Transverse colon (tissue), 4 donors: ENCODE measurements at regions not wholly inside any gene's neighbourhood (a gene's known extent, or its start where the extent isn't known, plus 50 kb on each side); places are given as distances from the start of the nearest gene placed in this dataset.
"Not testable (repeated sequence)": the region's sequence is repeated elsewhere in the genome, so short reads cannot be mapped to it uniquely, and the experiment has no call there.

Source experiments
- DNase-seq: peaks from one replicate; pipeline ENCODE4 v3.0.0-alpha.2; 2019
- H3K27ac ChIP-seq, 4 donors: fragments of 200-600 bp; sonication (generic); 2 replicates each; pipeline ENCODE4 v1.5.1; 2016 to 2018; ENCODE audit warnings: inconsistent platforms in 4 of 4
- H3K27me3 ChIP-seq: fragments of 200-600 bp; sonication (generic); 2 replicates; pipeline ENCODE4 v1.5.1; 2017; ENCODE audit warnings: inconsistent platforms
- H3K36me3 ChIP-seq, 4 donors: fragments of 200-600 bp; sonication (generic); 2 replicates each; pipeline ENCODE4 v1.5.1; 2017 to 2019; ENCODE audit warnings: inconsistent platforms in 4 of 4
- H3K4me1 ChIP-seq, 4 donors: fragments of 200-600 bp; sonication (generic); 2 replicates each; pipeline ENCODE4 v1.5.1; 2017 to 2020; ENCODE audit warnings: inconsistent platforms in 4 of 4
- H3K4me3 ChIP-seq, 4 donors: fragments of 200-600 bp; sonication (generic); 1 replicate in 1 of 4; 2 replicates in 3 of 4; pipeline versions ENCODE4 v1.5.1 to v1.6.1; 2017 to 2019; ENCODE audit warnings: inconsistent platforms in 4 of 4
- H3K9me3 ChIP-seq, 2 donors: fragments of 200-600 bp; sonication (generic); 2 replicates each; pipeline ENCODE4 v1.5.1; 2017 to 2019; ENCODE audit warnings: inconsistent platforms in 2 of 2
- EP300 ChIP-seq: sonication (generic); formaldehyde crosslinking; IDR thresholded peaks from one replicate; pipeline ENCODE4 v1.6.1; 2017; ENCODE audit warnings: antibody characterized with exemption, low read depth
- POLR2A ChIP-seq: fragments of 450-650 bp; IDR thresholded peaks from one replicate; pipeline ENCODE4 v1.6.1; 2016; ENCODE audit warnings: antibody characterized with exemption, mild to moderate bottlenecking, moderate library complexity
- POLR2AphosphoS5 ChIP-seq, 3 donors: sonication (generic); formaldehyde crosslinking; IDR thresholded peaks; one replicate each; pipeline ENCODE4 v1.6.1; 2016; ENCODE audit warnings: antibody characterized with exemption in 3 of 3
- WGBS, 2 donors: methylation state at CpG; one replicate each; pipeline ENCODE4 v1.1.5; 2018; ENCODE audit warnings: low coverage in 1 of 2; 5-methylcytosine and 5-hydroxymethylcytosine counted together
- in situ Hi-C, 4 donors: fragments of 200-750 bp; cut with MboI; loops; one replicate each; pipeline versions ENCODE4 v1.15.0 to v1.15.1; 2017; ENCODE audit warnings: low sequenced_read_pairs in 3 of 4, low pct_ligation_motif_present in 1 of 4, low pct_unique_long_range_greater_than_20kb in 1 of 4
- intact Hi-C: fragments of 100-400 bp; cut with DNase I; formaldehyde crosslinking; loops from one replicate; pipeline ENCODE4 v1.15.1; 2023; ENCODE audit warnings: low total_unique reads
- TF ChIP-seq, protein P1 (sequence below), 5 experiments: fragments of 200-600 bp in 3 of 5; fragments of 450-650 bp in 2 of 5; sonication (generic) in 3 of 5; IDR thresholded peaks; 1 replicate in 2 of 5; 2 replicates in 3 of 5; pipeline ENCODE4 v1.5.1; 2016 to 2017; ENCODE audit warnings: antibody characterized with exemption in 5 of 5, inconsistent platforms in 3 of 5, mild to moderate bottlenecking in 2 of 5, moderate library complexity in 1 of 5

DNA sequence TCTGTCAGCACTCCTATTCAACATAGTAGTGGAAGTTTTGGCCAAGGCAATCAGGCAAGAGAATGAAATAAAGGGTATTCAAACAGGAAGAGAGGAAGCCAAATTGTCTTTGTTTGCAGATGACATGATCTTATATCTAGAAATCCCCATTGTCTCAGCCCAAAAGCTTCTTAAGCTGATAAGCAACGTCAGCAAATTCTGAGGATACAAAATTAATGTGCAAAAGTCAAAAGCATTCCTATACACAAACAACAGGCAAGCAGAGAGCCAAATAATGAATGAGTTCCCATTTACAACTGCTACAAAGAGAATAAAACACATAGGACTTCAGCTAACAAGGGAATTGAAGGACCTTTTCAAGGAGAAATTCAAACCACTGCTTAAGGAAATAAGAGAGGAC is 280.4 kb upstream of the LUZP2 start:
- 43 to 47% methylated on average over 1 of the region's 1 CpG for WGBS, 2 donors
- H3K36me3 ChIP-seq: no peaks in the 10 kb centered on the region
- no peaks in the 10 kb centered on the region for H3K9me3 ChIP-seq

DNA sequence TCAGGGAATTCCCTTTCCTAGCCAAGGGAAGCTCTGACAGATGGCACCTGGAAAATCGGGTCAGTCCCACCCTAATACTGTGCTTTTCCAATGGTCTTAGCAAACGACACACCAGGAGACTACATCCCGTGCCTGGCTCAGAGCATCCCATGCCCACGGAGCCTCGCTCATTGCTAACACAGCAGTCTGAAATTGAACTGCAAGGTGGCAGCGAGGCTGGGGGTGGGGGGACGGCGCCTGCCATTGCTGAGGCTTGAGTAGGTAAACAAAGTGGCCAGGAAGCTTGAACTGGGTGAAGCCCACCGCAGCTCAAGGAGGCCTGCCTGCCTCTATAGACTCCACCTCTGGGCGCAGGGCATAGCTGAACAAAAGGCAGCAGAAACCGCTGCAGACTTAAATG is 279.5 kb upstream of the LUZP2 start:
- in situ Hi-C loops, H3K9me3 ChIP-seq, intact Hi-C loops, H3K27me3 ChIP-seq, H3K4me3 ChIP-seq, H3K36me3 ChIP-seq, H3K27ac ChIP-seq, H3K4me1 ChIP-seq, DNase-seq: not testable (repeated sequence)
- WGBS, 2 donors: 87% methylated on average over 11 of the region's 11 CpGs; no CpG with 5 or more reads in 1 of the 2 donors

More for the DNA sequence above, 280.4 kb upstream of the LUZP2 start:
- in situ Hi-C loops (no loop called here), intact Hi-C loops (no loop called here)
- DNase-seq: no peak
- Histone ChIP-seq H3K4me3 (no peak overlapping the region), H3K4me1 (no peaks in the 10 kb centered on the region), H3K27ac (no peak overlapping the region), H3K27me3 (no peaks in the 10 kb centered on the region)
- TF ChIP-seq, protein P1, sequence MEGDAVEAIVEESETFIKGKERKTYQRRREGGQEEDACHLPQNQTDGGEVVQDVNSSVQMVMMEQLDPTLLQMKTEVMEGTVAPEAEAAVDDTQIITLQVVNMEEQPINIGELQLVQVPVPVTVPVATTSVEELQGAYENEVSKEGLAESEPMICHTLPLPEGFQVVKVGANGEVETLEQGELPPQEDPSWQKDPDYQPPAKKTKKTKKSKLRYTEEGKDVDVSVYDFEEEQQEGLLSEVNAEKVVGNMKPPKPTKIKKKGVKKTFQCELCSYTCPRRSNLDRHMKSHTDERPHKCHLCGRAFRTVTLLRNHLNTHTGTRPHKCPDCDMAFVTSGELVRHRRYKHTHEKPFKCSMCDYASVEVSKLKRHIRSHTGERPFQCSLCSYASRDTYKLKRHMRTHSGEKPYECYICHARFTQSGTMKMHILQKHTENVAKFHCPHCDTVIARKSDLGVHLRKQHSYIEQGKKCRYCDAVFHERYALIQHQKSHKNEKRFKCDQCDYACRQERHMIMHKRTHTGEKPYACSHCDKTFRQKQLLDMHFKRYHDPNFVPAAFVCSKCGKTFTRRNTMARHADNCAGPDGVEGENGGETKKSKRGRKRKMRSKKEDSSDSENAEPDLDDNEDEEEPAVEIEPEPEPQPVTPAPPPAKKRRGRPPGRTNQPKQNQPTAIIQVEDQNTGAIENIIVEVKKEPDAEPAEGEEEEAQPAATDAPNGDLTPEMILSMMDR (IDR thresholded peaks at IDR 0.05): no peak
- no peak for TF ChIP-seq EP300

DNA sequence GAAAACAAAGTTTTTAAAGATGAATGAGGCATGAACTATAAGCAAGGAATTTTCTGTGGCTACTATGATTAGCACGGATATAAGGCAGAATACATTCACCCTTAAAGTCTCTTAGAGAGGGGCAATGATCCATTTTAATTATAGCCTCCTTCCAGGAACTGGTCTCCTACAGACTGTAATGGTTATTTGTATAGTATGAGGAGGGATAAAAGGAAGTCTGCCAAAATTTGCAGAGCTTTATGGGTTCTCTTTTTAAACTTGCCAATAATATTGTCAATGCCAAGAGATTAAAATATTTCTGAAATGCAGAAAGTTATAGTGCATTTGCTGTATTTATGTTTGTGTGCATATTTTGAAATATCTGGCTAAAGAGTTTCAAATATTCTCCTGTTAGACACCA is 271.4 kb upstream of the LUZP2 start:
- H3K27me3 ChIP-seq: no peaks in the 10 kb centered on the region
- WGBS, 2 donors: 18 to 19% methylated on average over 1 of the region's 1 CpG
- H3K36me3 ChIP-seq: no peaks in the 10 kb centered on the region
- no peak overlapping the region for H3K27ac ChIP-seq
- no peak overlapping the region for H3K4me3 ChIP-seq
- no peaks in the 10 kb centered on the region for H3K9me3 ChIP-seq
- in situ Hi-C loops: no loop called here
- no peak for DNase-seq
- no peaks in the 10 kb centered on the region for H3K4me1 ChIP-seq
- TF ChIP-seq POLR2A: no peak
- no peak for TF ChIP-seq POLR2AphosphoS5 (IDR thresholded peaks at IDR 0.05)
- no peak for TF ChIP-seq EP300
- TF ChIP-seq, protein P1 (IDR thresholded peaks at IDR 0.05): no peak
- intact Hi-C loops: no loop called here

DNA sequence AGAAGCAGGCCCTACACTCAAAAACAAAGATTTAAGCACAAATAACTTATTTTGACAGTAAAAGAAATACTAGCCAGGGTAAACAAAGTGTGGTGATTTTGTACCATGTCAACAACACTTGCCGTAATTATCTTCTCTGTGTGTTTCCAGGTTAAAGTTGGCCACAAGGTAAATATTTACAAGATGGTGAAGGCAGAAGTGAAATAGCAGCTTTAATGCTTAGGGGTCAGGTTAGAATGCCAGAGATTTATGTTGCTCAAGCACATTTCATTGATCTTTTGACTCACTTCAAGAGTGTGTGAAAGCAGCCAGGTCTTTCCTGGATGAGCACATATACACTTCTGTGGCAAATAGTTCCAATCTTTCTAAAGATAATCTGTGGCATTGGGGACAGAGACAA is 270.2 kb upstream of the LUZP2 start:
- Histone ChIP-seq H3K4me1 (no peaks in the 10 kb centered on the region), H3K36me3 (no peaks in the 10 kb centered on the region), H3K27ac (no peak overlapping the region), H3K9me3 (no peaks in the 10 kb centered on the region), H3K4me3 (no peak overlapping the region), H3K27me3 (no peaks in the 10 kb centered on the region)
- intact Hi-C loops (no loop called here), in situ Hi-C loops (no loop called here)
- 44 to 59% methylated on average over 1 of the region's 1 CpG for WGBS, 2 donors
- TF ChIP-seq EP300: no peak
- TF ChIP-seq POLR2AphosphoS5 (IDR thresholded peaks at IDR 0.05): no peak
- TF ChIP-seq, protein P1 (IDR thresholded peaks at IDR 0.05): no peak
- no peak for TF ChIP-seq POLR2A
- DNase-seq: no peak

DNA sequence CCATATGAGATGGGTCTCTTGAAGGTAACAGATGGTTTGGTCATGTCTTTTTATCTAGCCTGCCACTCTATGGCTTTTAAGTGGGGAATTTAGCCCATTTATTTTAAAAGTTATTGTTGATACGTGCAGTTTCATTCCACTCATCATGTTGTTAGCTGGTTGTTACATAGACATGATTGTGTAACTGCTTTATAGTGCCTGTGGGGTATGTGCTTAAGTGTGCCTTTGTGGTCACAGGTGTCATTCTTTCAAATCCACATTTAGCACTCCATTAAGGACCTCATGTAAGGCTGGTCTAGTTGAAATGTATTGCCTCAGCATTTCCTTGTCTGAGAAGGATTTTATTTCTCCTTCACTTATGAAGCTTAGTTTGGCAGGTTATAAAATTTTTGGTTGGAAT is 263.8 kb upstream of the LUZP2 start:
- Histone ChIP-seq H3K27me3 (no peaks in the 10 kb centered on the region), H3K4me1 (no peaks in the 10 kb centered on the region), H3K9me3 (no peaks in the 10 kb centered on the region), H3K4me3 (no peak overlapping the region), H3K36me3 (no peaks in the 10 kb centered on the region), H3K27ac (no peak overlapping the region)
- no peak for DNase-seq
- TF ChIP-seq POLR2AphosphoS5 (IDR thresholded peaks at IDR 0.05) (no peak), EP300 (no peak), POLR2A (no peak)
- TF ChIP-seq, protein P1 (IDR thresholded peaks at IDR 0.05): no peak
- in situ Hi-C loops (no loop called here), intact Hi-C loops (no loop called here)
- WGBS, 2 donors: 63 to 84% methylated on average over 1 of the region's 1 CpG
